ENCODE measurements at regions not wholly inside any gene's neighbourhood (a gene's known extent, or its start where the extent isn't known, plus 50 kb on each side); places are given as distances from the start of the nearest gene placed in this dataset.

DNA sequence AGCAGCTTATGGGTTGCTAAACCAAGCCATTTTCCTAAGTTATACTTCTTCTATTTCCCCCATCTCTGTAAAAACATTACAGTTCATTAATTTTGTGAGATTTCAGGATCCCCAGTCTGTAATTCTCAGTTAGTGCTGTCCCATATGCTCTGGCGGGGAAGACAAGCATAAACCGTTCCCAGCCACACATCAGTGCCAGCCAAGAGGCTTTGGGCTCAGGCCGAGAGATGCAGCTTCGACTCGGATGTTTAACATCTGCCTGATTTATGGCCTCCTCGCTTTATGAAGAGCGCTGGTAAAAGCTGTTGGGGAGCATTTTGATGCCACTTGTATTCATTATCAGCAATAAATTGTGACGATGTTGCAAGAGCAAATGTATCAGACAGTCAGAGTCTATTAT is 349.1 kb upstream of the CCDC196 start:
- DNase-seq (ENCODE audit: insufficient read length, low spot score) (no peak), FAIRE-seq (peak; percentile 88)

DNA sequence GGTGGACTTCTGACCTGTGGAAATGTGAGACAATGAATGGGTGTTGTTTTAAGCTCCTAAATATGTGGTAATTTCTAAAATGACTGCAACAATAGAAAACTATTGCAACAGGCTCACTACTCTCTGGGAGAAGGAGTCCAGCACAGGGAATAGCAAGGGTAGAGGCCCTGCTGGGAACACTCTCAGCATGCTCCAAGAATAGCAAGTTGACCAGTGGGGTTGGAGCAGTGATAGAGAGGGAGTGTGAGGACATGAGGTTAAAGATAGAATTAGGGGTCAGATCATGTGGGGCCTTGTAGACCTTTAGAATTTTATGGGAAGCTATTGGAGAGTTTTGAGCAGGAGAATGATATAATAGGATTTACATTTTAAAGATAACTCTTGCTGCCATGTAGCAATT is 346.7 kb upstream of the CCDC196 start:
- FAIRE-seq, result no peak
- no peak for DNase-seq (ENCODE audit: insufficient read length, low spot score)

DNA sequence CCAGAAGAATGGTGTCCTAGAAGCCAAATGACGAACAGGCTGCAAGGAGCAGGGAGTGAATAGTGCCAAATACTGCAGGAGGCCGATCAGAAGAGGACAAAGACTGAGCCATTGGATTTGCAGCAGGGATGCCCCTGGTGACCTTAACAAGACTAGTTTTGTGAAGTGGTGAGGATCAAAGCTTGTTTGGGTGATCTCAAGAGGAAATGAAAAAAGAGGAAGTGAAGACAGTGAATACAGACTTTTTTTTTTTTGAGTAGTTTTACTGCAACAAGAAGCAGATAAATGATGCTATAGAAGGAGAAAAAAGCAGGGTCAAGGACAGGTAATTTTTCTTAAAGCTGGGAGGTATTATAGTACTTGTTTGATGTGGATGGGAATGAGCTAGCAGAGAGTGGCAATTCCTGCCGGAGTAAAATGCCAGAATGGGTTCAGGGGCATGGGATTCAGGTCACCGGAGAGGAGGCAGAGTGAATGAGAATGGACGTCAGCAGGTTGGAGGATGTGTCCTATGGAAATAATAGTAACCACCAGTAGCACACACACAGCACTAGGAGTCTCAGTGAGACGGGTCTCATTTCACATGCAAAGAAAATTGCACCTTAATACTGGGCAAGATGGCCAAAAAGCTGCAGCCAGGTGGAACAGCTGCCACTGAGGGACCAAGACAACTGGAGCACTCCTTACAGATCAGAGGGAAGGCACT is 345.8 kb upstream of the CCDC196 start:
- DNase-seq (ENCODE audit: insufficient read length, low spot score) (no peak), FAIRE-seq (peak; percentile 84)

DNA sequence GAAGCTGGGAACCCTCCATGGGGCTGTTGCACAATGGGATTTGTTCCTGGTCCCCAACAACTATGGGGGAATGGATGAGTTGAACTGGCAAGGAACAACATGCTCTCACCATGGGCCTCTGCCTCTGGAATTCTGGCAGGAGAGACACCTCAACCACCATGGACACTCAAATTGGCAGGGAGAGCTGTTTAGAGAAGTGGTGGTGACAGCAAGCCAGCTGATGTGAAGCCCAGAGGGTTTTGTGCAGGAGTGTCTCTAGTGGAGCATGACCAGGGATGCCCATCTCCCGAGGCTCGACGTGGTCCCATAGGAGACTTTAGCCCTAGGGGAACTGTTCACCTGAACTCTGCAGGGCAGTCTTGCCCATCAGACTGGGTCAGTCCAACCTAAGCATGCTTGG is 345.2 kb upstream of the CCDC196 start:
- DNase-seq (ENCODE audit: insufficient read length, low spot score) (no peak), FAIRE-seq (no peak)

GRCh38 chr14:66141733-66142132 is 344.4 kb upstream of the CCDC196 start:
- FAIRE-seq (peak; percentile 95), DNase-seq (ENCODE audit: insufficient read length, low spot score) (no peak)

DNA sequence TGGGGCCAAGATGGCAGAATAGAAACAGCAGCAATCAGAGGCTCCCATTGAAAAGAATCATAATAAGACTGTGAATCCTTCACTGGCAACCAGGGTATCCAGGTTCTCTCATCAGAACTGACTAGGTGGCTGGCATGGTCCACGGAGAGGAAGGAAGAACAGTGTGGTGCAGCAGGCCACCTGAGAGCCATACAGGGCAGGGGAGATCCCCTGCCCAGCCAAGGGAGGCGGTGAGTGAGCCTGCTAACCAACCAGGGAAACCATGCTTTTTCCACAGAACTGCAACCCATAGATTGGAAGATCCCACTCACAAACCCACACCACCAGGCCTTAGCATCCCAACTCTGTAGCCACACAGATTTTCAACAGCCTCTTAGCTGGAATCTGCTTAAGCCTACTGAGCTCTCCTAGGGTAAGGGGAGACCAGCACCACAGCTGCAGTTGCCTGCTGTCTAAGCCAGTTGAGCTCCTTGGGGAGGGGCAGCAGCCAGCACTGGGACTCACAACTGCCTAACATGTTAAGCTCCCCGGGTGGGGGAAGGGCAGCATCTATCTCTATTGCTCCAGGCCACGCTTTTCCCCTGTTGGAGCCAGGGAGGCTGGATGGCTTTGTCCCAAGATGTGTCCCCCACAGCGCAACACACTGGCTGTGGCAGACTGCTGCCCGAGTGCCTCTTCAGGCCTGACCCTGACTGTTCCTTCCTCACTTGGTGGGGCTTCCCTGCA is 342.6 kb upstream of the CCDC196 start:
- FAIRE-seq, result peak; percentile 89
- DNase-seq (ENCODE audit: insufficient read length, low spot score), result no peak

DNA sequence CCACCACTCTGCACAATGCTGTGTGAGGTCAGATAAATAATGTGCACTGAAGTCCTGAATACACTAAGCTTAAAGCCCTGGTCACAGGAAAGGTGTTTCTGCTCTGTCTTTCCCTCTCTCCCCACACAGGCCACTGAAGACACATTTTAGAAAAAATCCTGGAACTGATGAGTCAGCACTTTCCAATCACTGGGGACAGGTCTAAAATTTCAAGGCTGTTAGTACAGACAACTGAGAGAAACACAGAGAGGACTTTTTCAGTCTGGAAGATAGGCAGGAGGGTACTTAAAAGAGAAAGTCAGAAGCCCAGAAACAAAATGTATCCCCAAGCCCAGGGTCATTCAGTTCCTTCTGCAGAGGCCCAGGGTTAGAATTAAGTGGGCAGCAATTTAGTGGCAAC is 333.9 kb upstream of the CCDC196 start:
- DNase-seq (ENCODE audit: insufficient read length, low spot score), result no peak
- FAIRE-seq, result peak; percentile 69

GRCh38 chr14:66152747-66153146 is 333.4 kb upstream of the CCDC196 start:
- DNase-seq (ENCODE audit: insufficient read length, low spot score), result no peak
- FAIRE-seq, result no peak

DNA sequence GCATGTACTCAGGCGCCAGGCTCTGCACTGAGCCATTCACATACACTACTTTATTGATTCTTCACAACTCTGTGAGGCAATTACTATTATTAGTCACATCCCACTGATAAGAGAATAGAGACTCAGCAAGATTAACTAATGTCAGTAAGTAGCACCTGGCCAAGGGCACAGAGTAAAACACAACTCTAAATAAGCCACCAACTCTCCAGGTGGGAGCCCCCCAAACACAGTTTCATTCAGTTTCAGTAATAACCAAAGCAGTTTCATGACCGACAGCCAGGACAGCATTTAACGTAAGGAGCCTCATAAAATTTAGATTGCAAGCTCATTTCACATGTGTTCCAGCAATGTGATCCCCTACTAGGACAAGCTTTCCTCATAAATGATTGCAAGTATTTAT is 323.1 kb upstream of the CCDC196 start:
- FAIRE-seq (no peak), DNase-seq (ENCODE audit: insufficient read length, low spot score) (no peak)

DNA sequence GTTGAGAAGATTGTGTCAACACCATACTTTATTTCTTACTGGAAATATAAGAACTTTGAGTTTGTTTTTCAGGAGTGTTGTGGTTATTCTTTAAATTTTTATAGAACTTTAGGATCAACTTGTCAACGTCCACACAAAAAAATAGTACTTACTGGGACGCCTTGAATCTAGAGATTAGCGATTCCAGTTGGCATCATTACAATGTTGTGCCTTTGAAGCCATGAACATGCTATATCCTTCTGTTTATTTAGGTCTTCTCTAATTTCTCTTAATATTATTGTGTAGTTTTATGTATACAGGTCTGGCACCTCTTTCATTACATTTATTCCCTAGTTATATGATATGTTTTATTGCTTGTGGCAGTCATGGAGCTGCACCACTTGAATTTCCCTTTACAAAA is 320.8 kb upstream of the CCDC196 start:
- no peak for DNase-seq (ENCODE audit: insufficient read length, low spot score)
- no peak for FAIRE-seq

DNA sequence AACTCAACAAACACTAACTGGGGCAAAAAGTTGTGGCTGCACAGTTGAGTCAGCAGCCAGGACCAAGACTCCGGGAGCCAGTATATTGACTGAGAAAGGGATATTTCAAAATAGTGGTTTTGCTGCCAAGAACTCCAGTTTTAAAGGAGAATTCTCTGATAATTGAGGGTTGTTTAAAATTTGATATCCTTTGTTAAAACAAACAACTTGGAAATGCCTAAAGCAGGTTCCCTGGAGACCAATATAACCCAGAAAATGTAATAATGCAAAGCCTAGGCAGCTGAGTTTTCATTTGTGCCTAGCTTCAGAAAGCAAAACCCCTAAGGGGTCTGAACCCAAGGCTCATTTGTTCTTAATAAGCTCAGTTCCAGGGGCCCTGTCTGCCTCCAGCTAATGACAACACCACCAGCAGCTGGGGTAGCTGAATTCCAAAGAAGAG is 311.7 kb upstream of the CCDC196 start:
- DNase-seq (ENCODE audit: insufficient read length, low spot score), result no peak
- FAIRE-seq, result no peak

DNA sequence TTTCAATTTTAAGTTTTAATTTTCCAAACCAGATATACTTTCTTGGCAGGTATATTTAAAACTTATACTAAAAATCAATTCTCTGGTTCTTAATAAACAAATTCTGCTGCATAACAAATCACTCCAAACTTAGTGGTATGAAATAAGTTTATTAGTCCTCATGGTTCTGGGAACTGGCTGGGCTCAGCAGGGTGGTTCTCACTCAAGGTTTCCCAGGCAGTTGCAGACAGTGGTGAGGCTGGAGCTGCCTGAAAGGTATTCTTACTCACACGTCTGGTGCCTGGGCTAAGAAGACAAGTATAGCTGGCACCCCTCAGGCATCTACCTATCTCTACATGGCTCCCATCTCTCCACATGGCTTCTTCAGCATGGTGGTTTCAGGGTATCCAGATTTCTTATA is 308.2 kb upstream of the CCDC196 start:
- DNase-seq (ENCODE audit: insufficient read length, low spot score) (no peak), FAIRE-seq (peak; percentile 81)

GRCh38 chr14:66196670-66197069 is 289.5 kb upstream of the CCDC196 start:
- DNase-seq (ENCODE audit: insufficient read length, low spot score) (no peak), FAIRE-seq (peak; percentile 16)

GRCh38 chr14:66197276-66197675 is 288.9 kb upstream of the CCDC196 start:
- no peak for DNase-seq (ENCODE audit: insufficient read length, low spot score)
- peak; percentile 9 for FAIRE-seq

GRCh38 chr14:66206554-66206953 is 279.6 kb upstream of the CCDC196 start:
- FAIRE-seq, result no peak
- no peak for DNase-seq (ENCODE audit: insufficient read length, low spot score)

GRCh38 chr14:66216763-66217162 is 269.4 kb upstream of the CCDC196 start:
- DNase-seq (ENCODE audit: insufficient read length, low spot score), result no peak
- no peak for FAIRE-seq

- peak; percentile 4 for FAIRE-seq
Observed at GRCh38 chr14:66219886-66220285, 266.3 kb upstream of the CCDC196 start.

GRCh38 chr14:66224492-66225178 is 261.5 kb upstream of the CCDC196 start:
- peak; percentile 71 for FAIRE-seq

More at GRCh38 chr14:66219886-66220285, 266.3 kb upstream of the CCDC196 start:
- DNase-seq (ENCODE audit: insufficient read length, low spot score), result no peak

DNA sequence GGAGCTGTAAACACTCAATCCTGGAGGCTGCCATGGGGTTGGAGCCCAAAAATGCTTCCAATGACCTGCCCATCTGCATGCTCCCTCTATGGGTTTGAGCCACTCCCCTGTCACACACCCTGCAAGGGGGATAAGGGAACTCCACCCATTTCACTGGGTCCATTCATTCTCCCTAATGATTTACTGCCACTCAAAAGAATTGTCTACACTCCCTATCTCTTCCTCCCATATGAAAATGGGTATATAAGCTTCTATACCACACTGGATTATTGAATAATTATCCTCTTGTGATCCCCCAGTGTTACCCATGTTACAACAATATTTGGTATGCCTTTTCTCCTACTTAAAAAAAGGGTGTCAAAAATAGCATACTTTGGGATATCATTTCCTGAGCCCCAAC is 260.8 kb upstream of the CCDC196 start:
- no peak for DNase-seq (ENCODE audit: insufficient read length, low spot score)
- FAIRE-seq, result peak; percentile 66

More at GRCh38 chr14:66224492-66225178, 261.5 kb upstream of the CCDC196 start:
- no peak for DNase-seq (ENCODE audit: insufficient read length, low spot score)

DNA sequence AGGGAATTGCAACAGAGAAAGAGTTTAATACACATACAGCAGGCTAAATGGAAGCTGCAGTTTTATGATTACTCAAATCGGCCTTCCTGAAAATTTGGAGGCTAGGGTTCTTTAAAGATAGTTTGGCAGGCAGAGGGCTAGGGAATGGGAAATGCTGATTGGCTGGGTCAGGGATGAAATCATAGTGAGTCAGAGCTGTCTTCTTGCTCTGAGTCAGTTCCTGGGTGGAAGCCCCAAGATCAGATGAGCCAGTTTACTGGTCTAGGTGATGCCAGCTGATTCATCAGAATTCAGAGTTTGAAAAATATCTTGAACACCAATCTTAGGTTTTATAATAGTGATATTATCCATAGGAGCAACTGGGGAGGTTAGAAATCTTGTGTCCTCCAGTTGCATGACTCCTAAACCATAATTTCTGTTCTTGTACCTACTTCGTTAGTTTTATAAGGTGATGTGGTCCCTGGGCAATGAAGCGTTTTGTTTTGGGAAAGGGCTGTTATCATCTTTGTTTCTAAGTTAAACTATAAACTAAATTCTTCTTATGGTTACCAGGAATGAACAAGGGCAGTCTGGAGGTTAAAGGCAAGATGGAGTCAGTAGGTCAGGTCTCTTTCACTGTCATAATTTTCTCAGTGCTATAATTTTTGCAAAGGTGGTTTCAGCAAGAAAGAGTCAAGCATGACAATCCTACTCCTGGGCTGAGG is 257.8 kb upstream of the CCDC196 start:
- DNase-seq (ENCODE audit: insufficient read length, low spot score) (no peak), FAIRE-seq (peak; percentile 44)

GRCh38 chr14:66231820-66232219 is 254.4 kb upstream of the CCDC196 start:
- FAIRE-seq (no peak), DNase-seq (ENCODE audit: insufficient read length, low spot score) (no peak)
